Heart left ventricle (tissue), 16 donors: ENCODE measurements at regions not wholly inside any gene's neighbourhood (a gene's known extent, or its start where the extent isn't known, plus 50 kb on each side); places are given as distances from the start of the nearest gene placed in this dataset.
A peak's percentile ranks its signal among the peaks of the same experiment; 100 is the strongest.

Experiments used
- ATAC-seq, 4 donors: fragments of 200-7000 bp; cut with Tn5 transposase; one replicate each; pipeline ENCODE4 v1.9.1; 2020 to 2022; ENCODE audit warnings: moderate library complexity in 4 of 4, mild to moderate bottlenecking in 3 of 4, moderate number of reproducible peaks in 1 of 4
- DNase-seq, 5 donors: peaks; one replicate each; pipeline ENCODE4 v3.0.0-alpha.2; 2020
- H3K27ac ChIP-seq, 12 donors: fragments of 200-600 bp; sonication (generic) in 4 of 12; one replicate each; pipeline versions ENCODE4 v1.5.0 to v1.8.0; 2016 to 2022; ENCODE audit warnings: mild to moderate bottlenecking in 2 of 12
- H3K27me3 ChIP-seq, 9 donors: fragments of 200-600 bp; sonication (generic) in 2 of 9; one replicate each; pipeline versions ENCODE4 v1.5.1 to v1.8.0; 2016 to 2022; ENCODE audit warnings: mild to moderate bottlenecking in 3 of 9
- H3K36me3 ChIP-seq, 9 donors: fragments of 200-600 bp; sonication (generic) in 2 of 9; one replicate each; pipeline versions ENCODE4 v1.5.0 to v1.8.0; 2018 to 2022; ENCODE audit warnings: mild to moderate bottlenecking in 2 of 9
- H3K4me1 ChIP-seq, 12 donors: fragments of 200-600 bp; sonication (generic) in 4 of 12; one replicate each; pipeline versions ENCODE4 v1.5.0 to v1.8.0; 2016 to 2022; ENCODE audit warnings: mild to moderate bottlenecking in 3 of 12
- H3K4me3 ChIP-seq, 12 donors: fragments of 200-600 bp; sonication (generic) in 4 of 12; one replicate each; pipeline versions ENCODE4 v1.5.0 to v1.8.0; 2017 to 2022; ENCODE audit warnings: mild to moderate bottlenecking in 9 of 12, moderate library complexity in 4 of 12
- H3K9me3 ChIP-seq, 12 donors: fragments of 200-600 bp; sonication (generic) in 4 of 12; one replicate each; pipeline versions ENCODE4 v1.5.0 to v1.8.0; 2016 to 2022; ENCODE audit warnings: mild to moderate bottlenecking in 1 of 12
- CTCF ChIP-seq, 12 donors: fragments of 200-600 bp; sonication (generic) in 4 of 12; IDR thresholded peaks; one replicate each; pipeline versions ENCODE4 v1.5.0 to v1.8.0; 2018 to 2022; ENCODE audit warnings: antibody characterized with exemption in 12 of 12, mild to moderate bottlenecking in 5 of 12
- POLR2A ChIP-seq, 2 donors: fragments of 450-650 bp; IDR thresholded peaks; one replicate each; pipeline ENCODE4 v1.6.1; 2017; ENCODE audit warnings: antibody characterized with exemption in 2 of 2, mild to moderate bottlenecking in 2 of 2, moderate library complexity in 2 of 2
- WGBS, 4 donors: extraction: QIAGEN DNeasy Blood & Tissue Kit in 2 of 4; methylation state at CpG; one replicate each; pipeline versions ENCODE4 v1.1.5 to v1.1.7; 2013 to 2018; 5-methylcytosine and 5-hydroxymethylcytosine counted together
- intact Hi-C, 10 donors: fragments of 100-400 bp; cut with DNase I; formaldehyde crosslinking; loops; one replicate each; pipeline versions ENCODE4 v1.11.1 to v1.14.2; 2022
- donor health status: ischemic (EF 13 %, LVEDD 7.1; RV severe dilation, severe dysfunction).
- donor health status: healthy with polysubstance abuse.
- donor health status: DM: no; HTN: yes; CAD: no.
- donor health status: DM: no; HTN: no; CAD: no.
- donor health status: ischemic (EF 25% LVEDD 6.9; RV normal size, moderate dysfunction).
- donor health status: ischemic (EF 25% LVEDD 5.7; RV mildly dilated, moderate dysfunction).
- donor health status: healthy.
- donor health status: DM: yes; HTN: yes; CAD: no.
- donor health status: ischemic (EF 35%, LVEDD 5.7; RV mildly dilated, moderate dysfunction).
- donor health status: nonischemic (EF 11% LVEDD 7.7; RV severe dilation, severe dysfunction).
- donor health status: DM: yes; HTN: yes; CAD: no.
- donor health status: PGD.
- donor health status: ischemic (EF 29% LVEDD 5.4; RV normal size, mild dysfunction).
- donor health status: nonischemic (EF 23%, LVEDD 6.1; RV moderate dilation, normal function).

GRCh38 chr12:74105434-74105833, 432.2 kb upstream of the ATXN7L3B start:
- TF ChIP-seq CTCF (IDR thresholded peaks at IDR 0.05) (no peak), POLR2A (IDR thresholded peaks at IDR 0.05) (no peak)
- Histone ChIP-seq H3K4me3 (no peak overlapping the region), H3K27me3 (no peaks in the 10 kb centered on the region), H3K9me3 (no peaks in the 10 kb centered on the region), H3K27ac (no peak overlapping the region), H3K4me1 (no peaks in the 10 kb centered on the region), H3K36me3 (no peaks in the 10 kb centered on the region)
- WGBS, 4 donors = 49 to 73% (median 63%) methylated on average over 2 of the region's 2 CpGs
- no peak for ATAC-seq
- intact Hi-C loops = no loop called here
- DNase-seq = no peak

GRCh38 chr12:74108729-74109128, 428.9 kb upstream of the ATXN7L3B start:
- Histone ChIP-seq H3K4me1 (no peaks in the 10 kb centered on the region), H3K27me3 (no peaks in the 10 kb centered on the region), H3K4me3 (no peak overlapping the region), H3K36me3 (no peaks in the 10 kb centered on the region), H3K9me3 (no peaks in the 10 kb centered on the region), H3K27ac (no peak overlapping the region)
- TF ChIP-seq POLR2A (IDR thresholded peaks at IDR 0.05) (no peak), CTCF (IDR thresholded peaks at IDR 0.05) (no peak)
- intact Hi-C loops = no loop called here
- WGBS, 4 donors = 86 to 93% (median 88%) methylated on average over 2 of the region's 2 CpGs
- no peak for ATAC-seq
- DNase-seq = no peak

- Histone ChIP-seq H3K27me3 (no peaks in the 10 kb centered on the region), H3K9me3 (no peaks in the 10 kb centered on the region), H3K27ac (no peak overlapping the region), H3K4me1 (no peaks in the 10 kb centered on the region), H3K4me3 (no peak overlapping the region), H3K36me3 (no peaks in the 10 kb centered on the region)
- DNase-seq (peak in 1 of 5 donors; percentile 26), ATAC-seq (peak in 1 of 4 donors; percentile 52)
- 48 to 55% (median 49%) methylated on average over 8 of the region's 8 CpGs for WGBS, 4 donors
- intact Hi-C loops = loop anchor here in 3 of 10 donors (5.0 to 10.0 kb wide), 3 partner anchors 203 to 303 kb away; no protein-coding TSS in a partner anchor
- TF ChIP-seq POLR2A (IDR thresholded peaks at IDR 0.05) (no peak), CTCF (IDR thresholded peaks at IDR 0.05) (peak in 5 of 12 donors; percentile 19 to 48 (median 31))
Observed at GRCh38 chr12:74111688-74112360, 425.8 kb upstream of the ATXN7L3B start.

GRCh38 chr12:74119811-74120362, 417.7 kb upstream of the ATXN7L3B start:
- Histone ChIP-seq H3K36me3 (no peaks in the 10 kb centered on the region), H3K27me3 (no peaks in the 10 kb centered on the region), H3K4me3 (no peak overlapping the region), H3K27ac (no peak overlapping the region), H3K9me3 (no peaks in the 10 kb centered on the region), H3K4me1 (no peaks in the 10 kb centered on the region)
- TF ChIP-seq POLR2A (IDR thresholded peaks at IDR 0.05) (no peak), CTCF (IDR thresholded peaks at IDR 0.05) (no peak)
- DNase-seq = no peak
- no peak for ATAC-seq
- intact Hi-C loops = loop anchor here in 3 of 10 donors (10.0 kb wide), 2 partner anchors 195 to 295 kb away; no protein-coding TSS in a partner anchor
